ENCODE measurements at regions not wholly inside any gene's neighbourhood (a gene's known extent, or its start where the extent isn't known, plus 50 kb on each side); places are given as distances from the start of the nearest gene placed in this dataset.

DNA sequence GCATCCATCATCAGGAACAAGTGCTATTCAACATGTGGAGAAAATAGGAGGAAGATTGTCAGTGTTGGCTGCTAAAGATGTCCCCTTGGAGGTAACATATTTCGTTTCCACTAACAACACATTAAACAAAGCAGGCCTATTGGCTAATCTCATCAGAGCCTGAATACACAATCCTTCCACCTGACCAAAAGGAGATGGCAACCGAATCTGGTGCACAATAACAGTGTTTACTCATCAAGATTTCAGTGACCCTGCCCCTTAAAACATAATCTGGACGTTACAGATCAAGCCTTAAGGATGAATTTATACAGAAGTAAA is 582.5 kb downstream of the EFNB2 start:
- Histone ChIP-seq H3K4me3 (IDR thresholded peaks at IDR 0.05; ENCODE audit: insufficient read depth, low read depth, low read length) (no peak overlapping the region), H2AFZ (ENCODE audit: low read depth) (no peak overlapping the region), H3K4me1 (ENCODE audit: low read depth, poor library complexity, severe bottlenecking) (no peaks in the 10 kb centered on the region), H3K27me3 (ENCODE audit: insufficient read depth, low read depth) (no peaks in the 10 kb centered on the region), H3K27ac (no peak overlapping the region), H3K9ac (no peak overlapping the region), H3K79me2 (ENCODE audit: insufficient read depth, low read depth) (no peaks in the 10 kb centered on the region), H3K36me3 (ENCODE audit: insufficient read depth) (no peaks in the 10 kb centered on the region), H3K4me2 (no peak overlapping the region), H4K20me1 (ENCODE audit: insufficient read depth) (no peaks in the 10 kb centered on the region)
- TF ChIP-seq CTCF (conservative IDR thresholded peaks at IDR 0.05; ENCODE audit: low read depth, low read length), result no peak

GRCh38 chr13:105952233-105952972 is 583.1 kb downstream of the EFNB2 start:
- no peak overlapping the region for H3K4me3 ChIP-seq (IDR thresholded peaks at IDR 0.05; ENCODE audit: insufficient read depth, low read depth, low read length)
- no peaks in the 10 kb centered on the region for H3K36me3 ChIP-seq (ENCODE audit: insufficient read depth)
- no peak overlapping the region for H3K9ac ChIP-seq
- H3K4me2 ChIP-seq, result no peak overlapping the region
- no peaks in the 10 kb centered on the region for H3K4me1 ChIP-seq (ENCODE audit: low read depth, poor library complexity, severe bottlenecking)
- no peaks in the 10 kb centered on the region for H3K27me3 ChIP-seq (ENCODE audit: insufficient read depth, low read depth)
- no peak overlapping the region for H2AFZ ChIP-seq (ENCODE audit: low read depth)
- TF ChIP-seq CTCF (conservative IDR thresholded peaks at IDR 0.05; ENCODE audit: low read depth, low read length), result no peak
- H4K20me1 ChIP-seq (ENCODE audit: insufficient read depth), result no peaks in the 10 kb centered on the region
- no peak overlapping the region for H3K27ac ChIP-seq
- no peaks in the 10 kb centered on the region for H3K79me2 ChIP-seq (ENCODE audit: insufficient read depth, low read depth)

GRCh38 chr13:105948143-105948542 is 587.3 kb downstream of the EFNB2 start:
- Histone ChIP-seq H3K79me2 (ENCODE audit: insufficient read depth, low read depth) (no peaks in the 10 kb centered on the region), H3K4me2 (no peak overlapping the region), H3K36me3 (ENCODE audit: insufficient read depth) (no peaks in the 10 kb centered on the region), H3K9ac (no peak overlapping the region), H4K20me1 (ENCODE audit: insufficient read depth) (no peaks in the 10 kb centered on the region), H3K27me3 (ENCODE audit: insufficient read depth, low read depth) (no peaks in the 10 kb centered on the region), H3K27ac (no peak overlapping the region), H3K4me1 (ENCODE audit: low read depth, poor library complexity, severe bottlenecking) (no peaks in the 10 kb centered on the region), H3K4me3 (IDR thresholded peaks at IDR 0.05; ENCODE audit: insufficient read depth, low read depth, low read length) (no peak overlapping the region), H2AFZ (ENCODE audit: low read depth) (no peak overlapping the region)
- TF ChIP-seq CTCF (conservative IDR thresholded peaks at IDR 0.05; ENCODE audit: low read depth, low read length), result no peak

DNA sequence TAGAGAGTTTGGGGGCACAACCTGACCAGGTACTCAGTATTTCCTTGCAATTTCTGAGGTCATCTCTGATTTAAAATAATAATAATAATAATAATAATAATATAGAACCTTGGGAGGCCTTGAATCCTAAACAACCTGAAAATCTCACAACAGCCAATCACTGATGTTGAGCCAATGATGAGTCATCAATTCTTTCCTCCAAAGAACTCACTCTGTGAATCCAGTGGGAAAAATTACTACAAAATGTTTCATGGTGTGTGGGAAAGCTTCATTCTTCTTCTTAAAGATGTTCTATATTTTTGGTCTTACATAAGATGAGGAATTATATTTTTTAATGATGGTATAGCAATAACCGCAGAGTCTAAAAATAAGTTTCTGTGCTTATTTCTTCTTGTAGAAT is 594.6 kb downstream of the EFNB2 start:
- no peak overlapping the region for H2AFZ ChIP-seq (ENCODE audit: low read depth)
- no peaks in the 10 kb centered on the region for H3K79me2 ChIP-seq (ENCODE audit: insufficient read depth, low read depth)
- no peaks in the 10 kb centered on the region for H4K20me1 ChIP-seq (ENCODE audit: insufficient read depth)
- no peak overlapping the region for H3K4me2 ChIP-seq
- H3K4me1 ChIP-seq (ENCODE audit: low read depth, poor library complexity, severe bottlenecking), result no peaks in the 10 kb centered on the region
- H3K27ac ChIP-seq, result no peak overlapping the region
- no peak overlapping the region for H3K9ac ChIP-seq
- TF ChIP-seq CTCF (conservative IDR thresholded peaks at IDR 0.05; ENCODE audit: low read depth, low read length), result no peak
- no peak overlapping the region for H3K4me3 ChIP-seq (IDR thresholded peaks at IDR 0.05; ENCODE audit: insufficient read depth, low read depth, low read length)
- no peaks in the 10 kb centered on the region for H3K36me3 ChIP-seq (ENCODE audit: insufficient read depth)
- H3K27me3 ChIP-seq (ENCODE audit: insufficient read depth, low read depth), result no peaks in the 10 kb centered on the region

All from KMS-11 (cell line).